ENCODE measurements at regions not wholly inside any gene's neighbourhood (a gene's known extent, or its start where the extent isn't known, plus 50 kb on each side); places are given as distances from the start of the nearest gene placed in this dataset.

DNA sequence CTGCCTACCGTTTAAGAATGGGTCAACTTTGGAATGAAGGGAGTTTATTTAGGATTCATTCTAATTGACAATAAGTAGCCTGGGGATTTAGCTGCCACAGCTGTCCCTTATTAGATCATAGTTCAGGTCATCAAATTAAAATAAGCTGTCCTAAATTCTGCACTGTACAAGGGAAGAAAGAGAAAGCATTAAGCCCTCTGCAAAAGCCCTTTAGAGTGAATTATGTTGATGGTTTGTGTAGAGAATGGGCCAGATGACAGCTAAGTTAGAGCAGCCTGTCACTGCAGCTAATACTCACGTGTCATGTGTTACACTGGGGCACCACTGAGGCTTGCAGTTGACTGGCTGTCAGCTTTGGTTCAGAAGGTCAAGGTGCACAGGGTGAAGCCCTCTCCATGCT, 737.1 kb upstream of the SLC10A2 start:
- TF ChIP-seq TAF1 (IDR thresholded peaks at IDR 0.05; ENCODE audit: borderline replicate concordance, low read depth, low read length) (no peak), POLR2A (IDR thresholded peaks at IDR 0.05; ENCODE audit: low read depth, low read length) (no peak)

Measured in GM12892 (cell line).